Mucosa of stomach (tissue), 1 donor: ENCODE measurements at regions not wholly inside any gene's neighbourhood (a gene's known extent, or its start where the extent isn't known, plus 50 kb on each side); places are given as distances from the start of the nearest gene placed in this dataset.

Experiments used
- H3K27me3 ChIP-seq: one replicate; pipeline ENCODE4 v1.7.0; 2013; ENCODE audit warnings: mild to moderate bottlenecking, low read length; ENCODE audit not compliant: control insufficient read depth, insufficient read depth
- H3K36me3 ChIP-seq: one replicate; pipeline ENCODE4 v1.7.0; 2013; ENCODE audit warnings: low read length; ENCODE audit not compliant: control insufficient read depth, insufficient read depth
- H3K4me1 ChIP-seq: one replicate; pipeline ENCODE4 v1.7.0; 2013; ENCODE audit warnings: mild to moderate bottlenecking, low read length; ENCODE audit not compliant: control insufficient read depth, insufficient read depth
- H3K4me3 ChIP-seq: one replicate; pipeline ENCODE4 v1.7.0; 2013; ENCODE audit warnings: low read length
- H3K9ac ChIP-seq: one replicate; pipeline ENCODE4 v1.7.0; 2013; ENCODE audit warnings: mild to moderate bottlenecking, low read length, moderate library complexity
- H3K9me3 ChIP-seq: one replicate; pipeline ENCODE4 v1.7.0; 2013; ENCODE audit warnings: mild to moderate bottlenecking, low read length, moderate library complexity; ENCODE audit not compliant: control insufficient read depth
- donor health status: Pancreatic carcinoma.

GRCh38 chr5:87887247-87887646 is 381.4 kb downstream of the TMEM161B start:
- Histone ChIP-seq H3K9me3 (no peaks in the 10 kb centered on the region), H3K9ac (no peak overlapping the region), H3K27me3 (no peaks in the 10 kb centered on the region), H3K4me3 (no peak overlapping the region), H3K36me3 (no peaks in the 10 kb centered on the region), H3K4me1 (no peaks in the 10 kb centered on the region)

DNA sequence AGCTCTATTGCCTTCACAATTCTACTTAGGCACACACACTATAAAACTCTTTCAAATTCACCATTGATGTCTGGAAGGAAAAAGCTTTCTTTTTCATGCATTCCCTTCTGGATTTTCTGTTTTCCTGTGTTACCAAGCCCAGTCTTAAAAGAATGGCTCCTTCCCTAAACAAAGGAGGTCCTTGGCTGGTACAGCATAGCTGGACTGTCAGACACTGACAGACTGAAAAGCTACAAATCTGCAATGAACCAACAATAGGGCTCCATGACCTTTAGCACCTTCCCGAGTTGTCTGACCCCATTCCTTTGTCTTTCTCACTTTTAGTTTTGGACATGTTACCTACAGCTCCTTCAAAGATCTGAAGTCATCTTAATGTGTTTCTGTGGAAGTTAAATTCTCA is 382.5 kb downstream of the TMEM161B start:
- no peaks in the 10 kb centered on the region for H3K27me3 ChIP-seq
- no peaks in the 10 kb centered on the region for H3K4me1 ChIP-seq
- no peak overlapping the region for H3K9ac ChIP-seq
- H3K9me3 ChIP-seq = no peaks in the 10 kb centered on the region
- no peak overlapping the region for H3K4me3 ChIP-seq
- H3K36me3 ChIP-seq = no peaks in the 10 kb centered on the region

DNA sequence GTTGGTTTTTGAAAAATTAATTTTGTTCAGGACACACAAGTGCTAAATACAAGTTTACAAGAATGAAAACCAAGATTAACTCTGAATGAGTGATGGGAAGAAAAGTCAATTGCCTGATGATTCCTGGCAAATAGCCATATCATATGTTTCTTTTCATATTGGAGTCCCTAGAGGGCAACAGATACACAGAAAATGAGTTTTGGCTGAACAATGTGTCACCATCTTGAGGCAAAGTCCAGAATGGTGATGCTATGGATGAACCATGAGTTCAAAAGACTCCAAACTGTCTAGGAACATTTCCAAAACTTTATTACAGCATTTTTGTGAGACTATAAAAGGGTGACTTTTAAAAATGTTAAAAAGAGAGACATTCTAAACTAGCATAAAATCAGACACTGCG is 382.9 kb downstream of the TMEM161B start:
- H3K4me3 ChIP-seq = no peak overlapping the region
- no peaks in the 10 kb centered on the region for H3K36me3 ChIP-seq
- H3K9me3 ChIP-seq = no peaks in the 10 kb centered on the region
- no peaks in the 10 kb centered on the region for H3K4me1 ChIP-seq
- H3K9ac ChIP-seq = no peak overlapping the region
- no peaks in the 10 kb centered on the region for H3K27me3 ChIP-seq

DNA sequence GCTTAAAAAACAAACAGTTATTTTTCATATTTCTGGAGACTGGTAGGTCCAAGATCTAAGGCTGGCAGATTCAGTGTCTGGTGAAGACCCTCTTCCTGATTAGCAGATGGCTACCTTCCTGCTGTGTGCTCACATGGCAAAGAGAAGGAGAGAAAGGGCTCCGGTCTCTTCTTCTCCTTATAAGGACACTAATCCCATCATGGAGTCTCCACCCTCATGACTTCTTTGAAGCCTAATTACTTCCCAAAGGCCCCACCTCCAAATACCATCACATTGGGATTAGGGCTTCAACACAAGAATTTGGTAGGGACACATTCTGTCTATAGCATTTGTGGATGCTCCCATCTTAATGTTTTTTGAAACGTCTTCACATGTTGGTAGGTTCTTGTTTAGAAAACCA is 391.1 kb downstream of the TMEM161B start:
- Histone ChIP-seq H3K4me3 (no peak overlapping the region), H3K4me1 (no peaks in the 10 kb centered on the region), H3K36me3 (no peaks in the 10 kb centered on the region), H3K9ac (no peak overlapping the region), H3K9me3 (no peaks in the 10 kb centered on the region), H3K27me3 (no peaks in the 10 kb centered on the region)

DNA sequence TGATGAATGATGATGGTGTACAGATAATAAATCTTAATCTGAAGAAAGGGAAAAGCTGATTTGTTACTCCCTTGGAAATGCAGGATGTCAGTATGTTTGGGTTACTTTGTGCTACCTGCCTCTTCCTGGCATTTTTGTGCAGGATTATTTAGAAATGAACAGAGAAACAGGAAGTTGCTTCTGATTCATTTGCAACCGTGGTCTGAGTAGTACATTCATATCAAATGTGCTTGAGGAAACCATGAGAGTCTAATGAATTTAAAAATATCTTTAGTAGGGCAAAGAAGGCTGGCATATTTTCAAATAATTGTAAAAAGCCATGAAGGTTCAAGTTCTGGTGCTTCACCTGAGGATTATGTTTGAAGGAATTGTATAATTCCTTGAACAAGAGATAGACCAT is 391.6 kb downstream of the TMEM161B start:
- no peaks in the 10 kb centered on the region for H3K4me1 ChIP-seq
- H3K9ac ChIP-seq = no peak overlapping the region
- H3K4me3 ChIP-seq = no peak overlapping the region
- H3K9me3 ChIP-seq = no peaks in the 10 kb centered on the region
- H3K27me3 ChIP-seq = no peaks in the 10 kb centered on the region
- no peaks in the 10 kb centered on the region for H3K36me3 ChIP-seq

GRCh38 chr5:87876616-87877015 is 392.0 kb downstream of the TMEM161B start:
- Histone ChIP-seq H3K4me3 (no peak overlapping the region), H3K36me3 (no peaks in the 10 kb centered on the region), H3K27me3 (no peaks in the 10 kb centered on the region), H3K4me1 (no peaks in the 10 kb centered on the region), H3K9ac (no peak overlapping the region), H3K9me3 (no peaks in the 10 kb centered on the region)

DNA sequence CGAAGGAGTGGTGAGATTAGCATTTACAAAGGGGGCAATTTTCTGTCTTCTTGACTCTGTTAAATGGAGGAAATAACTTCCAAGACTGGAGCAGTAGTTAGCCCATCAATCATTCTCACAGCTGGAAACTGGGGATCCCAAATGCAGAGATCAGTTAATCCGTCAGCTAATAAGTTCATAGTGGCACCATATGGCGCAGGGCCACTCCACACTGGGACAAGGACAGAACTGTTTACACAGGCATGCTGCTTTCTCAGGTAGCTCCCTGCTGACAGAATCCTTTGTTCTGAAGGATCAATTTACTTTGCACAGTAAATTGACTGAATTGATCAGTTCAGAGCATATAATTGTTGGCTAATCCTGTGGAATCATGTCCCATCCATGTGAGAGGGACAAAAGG is 395.7 kb downstream of the TMEM161B start:
- H3K4me1 ChIP-seq = no peaks in the 10 kb centered on the region
- no peak overlapping the region for H3K9ac ChIP-seq
- no peaks in the 10 kb centered on the region for H3K36me3 ChIP-seq
- H3K9me3 ChIP-seq = no peaks in the 10 kb centered on the region
- no peaks in the 10 kb centered on the region for H3K27me3 ChIP-seq
- no peak overlapping the region for H3K4me3 ChIP-seq

DNA sequence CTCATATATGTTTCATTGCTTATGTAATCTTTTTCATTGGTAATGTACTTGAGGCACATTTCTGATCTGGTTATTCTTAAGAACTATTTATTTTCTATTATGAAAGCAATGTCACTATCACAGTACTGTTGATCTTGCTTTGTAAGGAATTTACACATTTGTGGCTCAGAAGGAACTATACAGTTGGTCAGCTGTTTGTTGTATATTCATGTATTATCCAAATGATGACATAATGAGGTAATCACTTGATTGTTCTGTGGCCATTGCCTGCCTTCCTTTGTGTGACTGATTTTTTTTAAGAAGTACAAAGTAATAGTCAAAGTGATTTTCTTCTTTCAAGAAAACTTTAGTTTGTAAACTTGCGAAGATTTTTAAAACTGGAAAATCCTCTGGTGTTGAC is 399.9 kb downstream of the TMEM161B start:
- Histone ChIP-seq H3K36me3 (no peaks in the 10 kb centered on the region), H3K9me3 (no peaks in the 10 kb centered on the region), H3K4me3 (no peak overlapping the region), H3K27me3 (no peaks in the 10 kb centered on the region), H3K4me1 (no peaks in the 10 kb centered on the region), H3K9ac (no peak overlapping the region)

- H3K4me1 ChIP-seq = no peaks in the 10 kb centered on the region
- H3K36me3 ChIP-seq = no peaks in the 10 kb centered on the region
- H3K4me3 ChIP-seq = no peak overlapping the region
- H3K9ac ChIP-seq = no peak overlapping the region
- H3K9me3 ChIP-seq = no peaks in the 10 kb centered on the region
- no peaks in the 10 kb centered on the region for H3K27me3 ChIP-seq
Observed at GRCh38 chr5:87867281-87867680, 401.4 kb downstream of the TMEM161B start.

DNA sequence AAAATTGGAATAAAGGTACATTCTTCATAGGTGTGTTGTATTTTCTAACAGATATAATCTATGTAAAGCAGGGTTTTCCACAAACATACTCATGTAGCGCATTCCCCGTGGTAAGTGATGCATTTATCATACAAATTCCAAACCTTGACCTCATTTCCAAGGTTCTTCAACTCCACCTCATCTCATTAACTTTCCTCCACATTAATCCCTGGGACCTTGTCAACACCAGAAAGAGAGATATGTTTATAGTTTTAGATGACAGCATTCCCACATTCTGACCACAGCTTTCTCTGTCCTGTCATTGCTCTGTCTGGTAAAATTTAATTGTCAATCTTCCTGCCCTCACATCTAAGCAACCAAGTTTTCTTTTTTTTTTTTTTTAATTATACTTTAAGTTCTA is 415.1 kb downstream of the TMEM161B start:
- no peaks in the 10 kb centered on the region for H3K27me3 ChIP-seq
- no peaks in the 10 kb centered on the region for H3K4me1 ChIP-seq
- H3K4me3 ChIP-seq = no peak overlapping the region
- no peaks in the 10 kb centered on the region for H3K9me3 ChIP-seq
- no peaks in the 10 kb centered on the region for H3K36me3 ChIP-seq
- no peak overlapping the region for H3K9ac ChIP-seq

- no peaks in the 10 kb centered on the region for H3K4me1 ChIP-seq
- H3K9me3 ChIP-seq = no peaks in the 10 kb centered on the region
- no peak overlapping the region for H3K9ac ChIP-seq
- no peaks in the 10 kb centered on the region for H3K36me3 ChIP-seq
- no peak overlapping the region for H3K4me3 ChIP-seq
- H3K27me3 ChIP-seq = no peaks in the 10 kb centered on the region
Observed at GRCh38 chr5:87851603-87852002, 417.0 kb downstream of the TMEM161B start.

DNA sequence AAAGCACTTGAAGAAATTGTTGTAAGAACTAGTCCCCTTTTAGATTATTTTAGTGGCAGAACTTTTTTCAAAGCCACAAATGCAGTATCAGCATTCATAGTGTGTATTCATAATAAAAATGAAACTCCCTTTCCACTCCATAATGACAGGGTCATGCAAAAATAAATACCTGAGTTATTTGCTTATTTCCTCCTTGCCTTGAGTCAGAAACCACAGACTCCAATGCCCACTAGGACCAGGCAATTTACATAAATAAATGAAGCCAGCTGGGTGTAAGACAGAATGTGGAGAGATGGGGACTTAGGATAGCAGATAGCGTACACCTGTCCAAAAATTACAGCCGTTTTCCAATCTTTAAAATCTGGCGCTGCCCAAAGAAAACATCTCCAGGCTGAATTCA is 417.8 kb downstream of the TMEM161B start:
- Histone ChIP-seq H3K9ac (no peak overlapping the region), H3K4me3 (no peak overlapping the region), H3K9me3 (no peaks in the 10 kb centered on the region), H3K27me3 (no peaks in the 10 kb centered on the region), H3K36me3 (no peaks in the 10 kb centered on the region), H3K4me1 (no peaks in the 10 kb centered on the region)

GRCh38 chr5:87845734-87846133 is 422.9 kb downstream of the TMEM161B start:
- Histone ChIP-seq H3K9ac (no peak overlapping the region), H3K9me3 (no peaks in the 10 kb centered on the region), H3K27me3 (no peaks in the 10 kb centered on the region), H3K36me3 (no peaks in the 10 kb centered on the region), H3K4me3 (no peak overlapping the region), H3K4me1 (no peaks in the 10 kb centered on the region)
